Fibroblast of skin of right quadriceps (primary cell): ENCODE measurements at regions not wholly inside any gene's neighbourhood (a gene's known extent, or its start where the extent isn't known, plus 50 kb on each side); places are given as distances from the start of the nearest gene placed in this dataset.

Experiments used
- DNase-seq: peaks from one replicate; pipeline ENCODE4 v3.0.0-alpha.2; 2013

- DNase-seq = no peak
Measured at GRCh38 chr5:173720953-173721600, 104.6 kb upstream of the BOD1 start.

GRCh38 chr5:173721601-173722232, 105.3 kb upstream of the BOD1 start:
- DNase-seq = no peak

GRCh38 chr5:173726846-173727557, 110.6 kb upstream of the BOD1 start:
- DNase-seq = no peak

GRCh38 chr5:173727839-173728778, 111.7 kb upstream of the BOD1 start:
- DNase-seq = no peak

GRCh38 chr5:173729079-173729765, 112.8 kb upstream of the BOD1 start:
- no peak for DNase-seq

- DNase-seq = no peak
Measured at GRCh38 chr5:173730632-173731298, 114.3 kb upstream of the BOD1 start.

- DNase-seq = no peak
Measured at GRCh38 chr5:173733021-173733420, 116.6 kb upstream of the BOD1 start.

- no peak for DNase-seq
Measured at GRCh38 chr5:173733425-173733824, 117.0 kb upstream of the BOD1 start.

- no peak for DNase-seq
Measured at GRCh38 chr5:173733831-173734501, 117.5 kb upstream of the BOD1 start.

- no peak for DNase-seq
Measured at GRCh38 chr5:173734716-173735115, 118.3 kb upstream of the BOD1 start.

GRCh38 chr5:173735184-173735583, 118.7 kb upstream of the BOD1 start:
- DNase-seq = no peak

GRCh38 chr5:173735691-173736090, 119.2 kb upstream of the BOD1 start:
- no peak for DNase-seq

GRCh38 chr5:173736374-173736773, 119.9 kb upstream of the BOD1 start:
- DNase-seq = no peak

- no peak for DNase-seq
Measured at GRCh38 chr5:173736923-173737412, 120.5 kb upstream of the BOD1 start.

GRCh38 chr5:173739741-173740140, 123.3 kb upstream of the BOD1 start:
- no peak for DNase-seq

- no peak for DNase-seq
Measured at GRCh38 chr5:173740400-173740799, 124.0 kb upstream of the BOD1 start.

GRCh38 chr5:173741087-173741486, 124.6 kb upstream of the BOD1 start:
- no peak for DNase-seq

- DNase-seq = no peak
Measured at GRCh38 chr5:173741729-173742431, 125.4 kb upstream of the BOD1 start.

GRCh38 chr5:173742432-173742816, 126.0 kb upstream of the BOD1 start:
- DNase-seq = no peak

GRCh38 chr5:173743641-173744343, 127.3 kb upstream of the BOD1 start:
- DNase-seq = no peak
